ENCODE measurements at regions not wholly inside any gene's neighbourhood (a gene's known extent, or its start where the extent isn't known, plus 50 kb on each side); places are given as distances from the start of the nearest gene placed in this dataset.

DNA sequence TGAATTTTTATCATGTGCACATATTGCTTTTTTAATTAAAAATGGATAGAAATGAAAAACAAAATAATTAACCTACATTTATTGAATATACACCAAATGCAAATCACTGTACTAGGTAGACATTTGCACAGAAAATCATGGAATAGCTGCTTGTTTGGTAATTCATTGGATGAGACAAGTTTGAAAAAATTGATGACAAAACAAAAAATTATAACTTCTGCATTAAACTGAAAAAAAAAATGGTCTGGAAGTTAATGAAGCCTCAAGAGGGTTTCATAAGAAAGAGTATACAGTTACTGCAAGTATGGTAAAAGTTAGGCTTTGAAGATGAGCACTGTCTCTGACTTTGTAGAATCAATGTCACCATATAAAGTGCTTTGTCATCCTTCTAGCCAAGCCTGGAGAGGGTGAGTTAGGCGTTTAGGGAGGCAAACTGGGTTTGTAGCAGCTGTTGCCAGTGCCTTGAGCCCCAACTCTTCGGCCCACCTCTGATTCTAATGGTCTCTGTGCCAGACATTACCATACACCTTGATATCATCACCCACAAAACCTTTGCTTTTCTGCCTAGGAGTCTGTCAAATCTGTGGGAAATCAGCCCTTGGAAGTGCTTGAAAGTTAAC lies 291.1 kb upstream of the CLEC14A start:
- Histone ChIP-seq H3K79me2 (ENCODE audit: insufficient read depth, low read length) (no peaks in the 10 kb centered on the region), H3K36me3 (replicated peaks in 1 of 2; ENCODE audit: control insufficient read depth in 1 of 2, insufficient read depth in 2 of 2, low read length in 2 of 2) (no peaks in the 10 kb centered on the region), H3K27me3 (ENCODE audit: control insufficient read depth in 1 of 2, insufficient read depth in 2 of 2, low read length in 2 of 2) (no peaks in the 10 kb centered on the region), H3K9ac (ENCODE audit: insufficient read depth, low read depth, low read length) (no peak overlapping the region), H4K20me1 (ENCODE audit: insufficient read depth, low read length) (no peaks in the 10 kb centered on the region), H3K9me3 (ENCODE audit: low read length) (no peaks in the 10 kb centered on the region), H3K4me3 (replicated peaks in 1 of 3; ENCODE audit: insufficient read depth in 1 of 3, low read depth in 2 of 3, low read length in 3 of 3) (no peak overlapping the region), H3K4me1 (ENCODE audit: insufficient read depth, low read length) (peaks cover 8% of the 10 kb centered on the region), H3K27ac (ENCODE audit: extremely low read length, insufficient read depth, low read length) (no peak overlapping the region), H2AFZ (ENCODE audit: low read length) (no peak overlapping the region), H3K4me2 (ENCODE audit: low read depth, low read length) (no peak overlapping the region)
- DNase-seq (ENCODE audit: low spot score): no peak
- intact Hi-C loops (cut with micrococcal nuclease; ENCODE audit: unreplicated experiment): no loop called here
- in situ Hi-C loops (cut with HindIII; ENCODE audit: extremely low pct_ligation_motif_present, low pct_unique_long_range_greater_than_20kb): no loop called here
- ATAC-seq: no peak
- WGBS (ENCODE audit: low lambda C conversion rate): 9% methylated on average over 2 of the region's 2 CpGs
- ChIA-PET POLR2A (no interaction called here), CTCF (ENCODE audit: low intra/inter-chr PET ratio, low total read pairs) (no interaction called here)
- BruUV-seq (replicated peaks): no TSS peak
- FAIRE-seq: no peak
- TF ChIP-seq NFE2 (CRISPR knock-in tag; IDR thresholded peaks at IDR 0.05) (no peak), ZNF577 (CRISPR knock-in tag; IDR thresholded peaks at IDR 0.05; ENCODE audit: borderline replicate concordance, low read depth) (no peak), MAFK (conservative IDR thresholded peaks at IDR 0.05 in 1 of 2, IDR thresholded peaks at IDR 0.05 in 1 of 2; ENCODE audit: low read length in 2 of 2) (peak; percentile 90 to 94), FIP1L1 (IDR thresholded peaks at IDR 0.05; ENCODE audit: borderline replicate concordance, insufficient read depth, low read depth, low read length) (no peak), ONECUT2 (CRISPR knock-in tag; IDR thresholded peaks at IDR 0.05) (no peak), CBX2 (IDR thresholded peaks at IDR 0.05; ENCODE audit: low read depth, low read length) (no peak), CBX2 (CRISPR knock-in tag; IDR thresholded peaks at IDR 0.05; ENCODE audit: low read depth) (no peak), JUNB (CRISPR knock-in tag; IDR thresholded peaks at IDR 0.05; ENCODE audit: borderline replicate concordance) (no peak), NFE2L2 (IDR thresholded peaks at IDR 0.05; ENCODE audit: low read length) (peak; percentile 73; the same call in 1 of the 2 replicates), MAFF (IDR thresholded peaks at IDR 0.05; ENCODE audit: low read depth, low read length) (peak; percentile 90), ZNF543 (CRISPR knock-in tag; IDR thresholded peaks at IDR 0.05) (no peak)
- TF ChIP-seq, protein P1, sequence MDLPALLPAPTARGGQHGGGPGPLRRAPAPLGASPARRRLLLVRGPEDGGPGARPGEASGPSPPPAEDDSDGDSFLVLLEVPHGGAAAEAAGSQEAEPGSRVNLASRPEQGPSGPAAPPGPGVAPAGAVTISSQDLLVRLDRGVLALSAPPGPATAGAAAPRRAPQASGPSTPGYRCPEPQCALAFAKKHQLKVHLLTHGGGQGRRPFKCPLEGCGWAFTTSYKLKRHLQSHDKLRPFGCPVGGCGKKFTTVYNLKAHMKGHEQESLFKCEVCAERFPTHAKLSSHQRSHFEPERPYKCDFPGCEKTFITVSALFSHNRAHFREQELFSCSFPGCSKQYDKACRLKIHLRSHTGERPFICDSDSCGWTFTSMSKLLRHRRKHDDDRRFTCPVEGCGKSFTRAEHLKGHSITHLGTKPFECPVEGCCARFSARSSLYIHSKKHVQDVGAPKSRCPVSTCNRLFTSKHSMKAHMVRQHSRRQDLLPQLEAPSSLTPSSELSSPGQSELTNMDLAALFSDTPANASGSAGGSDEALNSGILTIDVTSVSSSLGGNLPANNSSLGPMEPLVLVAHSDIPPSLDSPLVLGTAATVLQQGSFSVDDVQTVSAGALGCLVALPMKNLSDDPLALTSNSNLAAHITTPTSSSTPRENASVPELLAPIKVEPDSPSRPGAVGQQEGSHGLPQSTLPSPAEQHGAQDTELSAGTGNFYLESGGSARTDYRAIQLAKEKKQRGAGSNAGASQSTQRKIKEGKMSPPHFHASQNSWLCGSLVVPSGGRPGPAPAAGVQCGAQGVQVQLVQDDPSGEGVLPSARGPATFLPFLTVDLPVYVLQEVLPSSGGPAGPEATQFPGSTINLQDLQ (CRISPR knock-in tag; IDR thresholded peaks at IDR 0.05): no peak
- TF ChIP-seq, protein P2, sequence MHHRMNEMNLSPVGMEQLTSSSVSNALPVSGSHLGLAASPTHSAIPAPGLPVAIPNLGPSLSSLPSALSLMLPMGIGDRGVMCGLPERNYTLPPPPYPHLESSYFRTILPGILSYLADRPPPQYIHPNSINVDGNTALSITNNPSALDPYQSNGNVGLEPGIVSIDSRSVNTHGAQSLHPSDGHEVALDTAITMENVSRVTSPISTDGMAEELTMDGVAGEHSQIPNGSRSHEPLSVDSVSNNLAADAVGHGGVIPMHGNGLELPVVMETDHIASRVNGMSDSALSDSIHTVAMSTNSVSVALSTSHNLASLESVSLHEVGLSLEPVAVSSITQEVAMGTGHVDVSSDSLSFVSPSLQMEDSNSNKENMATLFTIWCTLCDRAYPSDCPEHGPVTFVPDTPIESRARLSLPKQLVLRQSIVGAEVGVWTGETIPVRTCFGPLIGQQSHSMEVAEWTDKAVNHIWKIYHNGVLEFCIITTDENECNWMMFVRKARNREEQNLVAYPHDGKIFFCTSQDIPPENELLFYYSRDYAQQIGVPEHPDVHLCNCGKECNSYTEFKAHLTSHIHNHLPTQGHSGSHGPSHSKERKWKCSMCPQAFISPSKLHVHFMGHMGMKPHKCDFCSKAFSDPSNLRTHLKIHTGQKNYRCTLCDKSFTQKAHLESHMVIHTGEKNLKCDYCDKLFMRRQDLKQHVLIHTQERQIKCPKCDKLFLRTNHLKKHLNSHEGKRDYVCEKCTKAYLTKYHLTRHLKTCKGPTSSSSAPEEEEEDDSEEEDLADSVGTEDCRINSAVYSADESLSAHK (CRISPR knock-in tag; IDR thresholded peaks at IDR 0.05; ENCODE audit: borderline replicate concordance): no peak
- TF ChIP-seq, protein P3, sequence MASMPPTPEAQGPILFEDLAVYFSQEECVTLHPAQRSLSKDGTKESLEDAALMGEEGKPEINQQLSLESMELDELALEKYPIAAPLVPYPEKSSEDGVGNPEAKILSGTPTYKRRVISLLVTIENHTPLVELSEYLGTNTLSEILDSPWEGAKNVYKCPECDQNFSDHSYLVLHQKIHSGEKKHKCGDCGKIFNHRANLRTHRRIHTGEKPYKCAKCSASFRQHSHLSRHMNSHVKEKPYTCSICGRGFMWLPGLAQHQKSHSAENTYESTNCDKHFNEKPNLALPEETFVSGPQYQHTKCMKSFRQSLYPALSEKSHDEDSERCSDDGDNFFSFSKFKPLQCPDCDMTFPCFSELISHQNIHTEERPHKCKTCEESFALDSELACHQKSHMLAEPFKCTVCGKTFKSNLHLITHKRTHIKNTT (CRISPR knock-in tag; IDR thresholded peaks at IDR 0.05): no peak
- TF ChIP-seq, protein P4, sequence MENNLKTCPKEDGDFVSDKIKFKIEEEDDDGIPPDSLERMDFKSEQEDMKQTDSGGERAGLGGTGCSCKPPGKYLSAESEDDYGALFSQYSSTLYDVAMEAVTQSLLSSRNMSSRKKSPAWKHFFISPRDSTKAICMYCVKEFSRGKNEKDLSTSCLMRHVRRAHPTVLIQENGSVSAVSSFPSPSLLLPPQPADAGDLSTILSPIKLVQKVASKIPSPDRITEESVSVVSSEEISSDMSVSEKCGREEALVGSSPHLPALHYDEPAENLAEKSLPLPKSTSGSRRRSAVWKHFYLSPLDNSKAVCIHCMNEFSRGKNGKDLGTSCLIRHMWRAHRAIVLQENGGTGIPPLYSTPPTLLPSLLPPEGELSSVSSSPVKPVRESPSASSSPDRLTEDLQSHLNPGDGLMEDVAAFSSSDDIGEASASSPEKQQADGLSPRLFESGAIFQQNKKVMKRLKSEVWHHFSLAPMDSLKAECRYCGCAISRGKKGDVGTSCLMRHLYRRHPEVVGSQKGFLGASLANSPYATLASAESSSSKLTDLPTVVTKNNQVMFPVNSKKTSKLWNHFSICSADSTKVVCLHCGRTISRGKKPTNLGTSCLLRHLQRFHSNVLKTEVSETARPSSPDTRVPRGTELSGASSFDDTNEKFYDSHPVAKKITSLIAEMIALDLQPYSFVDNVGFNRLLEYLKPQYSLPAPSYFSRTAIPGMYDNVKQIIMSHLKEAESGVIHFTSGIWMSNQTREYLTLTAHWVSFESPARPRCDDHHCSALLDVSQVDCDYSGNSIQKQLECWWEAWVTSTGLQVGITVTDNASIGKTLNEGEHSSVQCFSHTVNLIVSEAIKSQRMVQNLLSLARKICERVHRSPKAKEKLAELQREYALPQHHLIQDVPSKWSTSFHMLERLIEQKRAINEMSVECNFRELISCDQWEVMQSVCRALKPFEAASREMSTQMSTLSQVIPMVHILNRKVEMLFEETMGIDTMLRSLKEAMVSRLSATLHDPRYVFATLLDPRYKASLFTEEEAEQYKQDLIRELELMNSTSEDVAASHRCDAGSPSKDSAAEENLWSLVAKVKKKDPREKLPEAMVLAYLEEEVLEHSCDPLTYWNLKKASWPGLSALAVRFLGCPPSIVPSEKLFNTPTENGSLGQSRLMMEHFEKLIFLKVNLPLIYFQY (CRISPR knock-in tag; IDR thresholded peaks at IDR 0.05; ENCODE audit: borderline replicate concordance): no peak

Measured in HepG2 (cell line).